ENCODE measurements at regions not wholly inside any gene's neighbourhood (a gene's known extent, or its start where the extent isn't known, plus 50 kb on each side); places are given as distances from the start of the nearest gene placed in this dataset.
"Not testable (repeated sequence)": the region's sequence is repeated elsewhere in the genome, so short reads cannot be mapped to it uniquely, and the experiment has no call there.

- no peak for DNase-seq
Measured at GRCh38 chr13:50422181-50423148, 407.2 kb downstream of the KCNRG start.

GRCh38 chr13:50424993-50425392, 409.7 kb downstream of the KCNRG start:
- DNase-seq: no peak

- no peak for DNase-seq
Measured at GRCh38 chr13:50425772-50426171, 410.5 kb downstream of the KCNRG start.

- no peak for DNase-seq
Measured at GRCh38 chr13:50426927-50427326, 411.7 kb downstream of the KCNRG start.

- not testable (repeated sequence) for DNase-seq
Measured at GRCh38 chr13:50427511-50427910, 412.3 kb downstream of the KCNRG start.

GRCh38 chr13:50428183-50428877, 413.1 kb downstream of the KCNRG start:
- no peak for DNase-seq

- DNase-seq: no peak
Measured at GRCh38 chr13:50435011-50435410, 408.5 kb downstream of the DLEU7 start.

- no peak for DNase-seq
Measured at GRCh38 chr13:50437252-50437651, 406.2 kb downstream of the DLEU7 start.

GRCh38 chr13:50438351-50438750, 405.1 kb downstream of the DLEU7 start:
- no peak for DNase-seq

- DNase-seq: no peak
Measured at GRCh38 chr13:50441130-50441529, 402.4 kb downstream of the DLEU7 start.

GRCh38 chr13:50444726-50445125, 398.8 kb downstream of the DLEU7 start:
- DNase-seq: no peak

GRCh38 chr13:50446611-50447010, 396.9 kb downstream of the DLEU7 start:
- no peak for DNase-seq

GRCh38 chr13:50448535-50448998, 394.9 kb downstream of the DLEU7 start:
- DNase-seq: no peak

- no peak for DNase-seq
Measured at GRCh38 chr13:50449465-50449864, 394.0 kb downstream of the DLEU7 start.

GRCh38 chr13:50450279-50450678, 393.2 kb downstream of the DLEU7 start:
- DNase-seq: no peak

- DNase-seq: no peak
Measured at GRCh38 chr13:50451609-50452008, 391.9 kb downstream of the DLEU7 start.

- DNase-seq: no peak
Measured at GRCh38 chr13:50452028-50452427, 391.5 kb downstream of the DLEU7 start.

- DNase-seq: no peak
Measured at GRCh38 chr13:50452756-50453155, 390.7 kb downstream of the DLEU7 start.

- no peak for DNase-seq
Measured at GRCh38 chr13:50453188-50453587, 390.3 kb downstream of the DLEU7 start.

- no peak for DNase-seq
Measured at GRCh38 chr13:50456111-50456510, 387.4 kb downstream of the DLEU7 start.

- DNase-seq: no peak
Measured at GRCh38 chr13:50457415-50458393, 385.8 kb downstream of the DLEU7 start.

- DNase-seq: no peak
Measured at GRCh38 chr13:50459046-50459445, 384.4 kb downstream of the DLEU7 start.

- DNase-seq: no peak
Measured at GRCh38 chr13:50459658-50460057, 383.8 kb downstream of the DLEU7 start.
